HUES48 (cell line): ENCODE measurements at regions not wholly inside any gene's neighbourhood (a gene's known extent, or its start where the extent isn't known, plus 50 kb on each side); places are given as distances from the start of the nearest gene placed in this dataset.

Experiments used
- H3K27ac ChIP-seq: one replicate; pipeline ENCODE4 v1.7.0; 2013; ENCODE audit warnings: low read depth, low read length, inconsistent platforms
- H3K27me3 ChIP-seq: 2 replicates; pipeline ENCODE4 v1.6.1; 2013; ENCODE audit warnings: mild to moderate bottlenecking, low read length; ENCODE audit not compliant: control insufficient read depth, insufficient read depth
- H3K36me3 ChIP-seq: 2 replicates; pipeline ENCODE4 v1.6.1; 2013; ENCODE audit warnings: low read length; ENCODE audit not compliant: control insufficient read depth, insufficient read depth
- H3K4me1 ChIP-seq: 2 replicates; pipeline ENCODE4 v1.6.1; 2013; ENCODE audit warnings: mild to moderate bottlenecking, low read length; ENCODE audit not compliant: control insufficient read depth, insufficient read depth
- H3K4me3 ChIP-seq: 2 replicates; pipeline ENCODE4 v1.5.1; 2013; ENCODE audit warnings: mild to moderate bottlenecking, low read depth, low read length
- H3K9ac ChIP-seq: 2 replicates; pipeline ENCODE4 v1.6.1; 2013; ENCODE audit warnings: mild to moderate bottlenecking, low read depth, low read length, moderate library complexity
- H3K9me3 ChIP-seq: 2 replicates; pipeline ENCODE4 v1.6.1; 2013; ENCODE audit warnings: low read length; ENCODE audit not compliant: control insufficient read depth, insufficient read depth

DNA sequence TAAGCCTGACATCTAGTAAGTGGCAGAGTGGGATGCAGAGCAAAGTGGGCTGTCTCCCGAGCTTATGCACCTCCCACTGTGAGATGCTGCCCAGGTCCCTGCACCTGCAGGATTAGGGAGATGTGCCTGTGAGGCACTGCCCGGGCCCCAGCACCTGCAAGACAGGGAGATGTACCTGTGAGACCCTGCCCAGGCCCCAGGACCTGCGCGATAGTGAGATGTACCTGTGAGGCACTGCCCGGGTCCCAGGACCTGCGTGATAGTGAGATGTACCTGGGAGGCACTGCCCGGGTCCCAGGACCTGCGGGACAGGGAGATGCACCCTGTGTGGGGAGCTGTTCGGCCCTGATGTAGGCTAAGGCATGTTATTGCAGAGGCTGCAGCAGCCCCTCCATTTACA is 622.8 kb downstream of the PTPRU start:
- H3K4me3 ChIP-seq, result no peak overlapping the region
- H3K9ac ChIP-seq, result no peak overlapping the region
- no peaks in the 10 kb centered on the region for H3K27me3 ChIP-seq
- peaks cover 13% of the 10 kb centered on the region; the same call in 1 of the 2 replicates for H3K9me3 ChIP-seq
- H3K4me1 ChIP-seq, result no peaks in the 10 kb centered on the region
- H3K27ac ChIP-seq, result no peak overlapping the region
- H3K36me3 ChIP-seq, result no peaks in the 10 kb centered on the region

DNA sequence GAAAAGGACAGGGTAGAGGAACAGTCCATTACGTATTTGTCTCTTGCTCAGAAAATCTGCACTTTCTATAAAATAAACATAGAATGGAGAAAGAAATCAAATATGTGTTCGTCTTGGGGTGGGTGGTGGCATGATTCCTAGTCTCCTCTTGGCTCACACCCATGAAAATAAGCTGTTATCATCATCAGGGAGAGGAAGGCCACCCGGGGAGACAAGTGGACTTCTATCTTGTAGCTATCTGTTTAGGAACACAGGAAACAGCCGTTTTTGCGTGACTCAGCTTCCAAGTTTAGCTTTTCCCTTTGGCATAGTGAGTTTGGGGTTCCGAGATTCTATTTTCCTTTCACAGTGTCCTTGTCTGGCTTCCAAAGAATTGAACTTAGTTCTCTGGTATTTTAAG is 622.3 kb downstream of the PTPRU start:
- Histone ChIP-seq H3K9me3 (peaks cover 13% of the 10 kb centered on the region; the same call in 1 of the 2 replicates), H3K36me3 (no peaks in the 10 kb centered on the region), H3K27ac (no peak overlapping the region), H3K27me3 (no peaks in the 10 kb centered on the region), H3K4me1 (no peaks in the 10 kb centered on the region), H3K4me3 (no peak overlapping the region), H3K9ac (no peak overlapping the region)

DNA sequence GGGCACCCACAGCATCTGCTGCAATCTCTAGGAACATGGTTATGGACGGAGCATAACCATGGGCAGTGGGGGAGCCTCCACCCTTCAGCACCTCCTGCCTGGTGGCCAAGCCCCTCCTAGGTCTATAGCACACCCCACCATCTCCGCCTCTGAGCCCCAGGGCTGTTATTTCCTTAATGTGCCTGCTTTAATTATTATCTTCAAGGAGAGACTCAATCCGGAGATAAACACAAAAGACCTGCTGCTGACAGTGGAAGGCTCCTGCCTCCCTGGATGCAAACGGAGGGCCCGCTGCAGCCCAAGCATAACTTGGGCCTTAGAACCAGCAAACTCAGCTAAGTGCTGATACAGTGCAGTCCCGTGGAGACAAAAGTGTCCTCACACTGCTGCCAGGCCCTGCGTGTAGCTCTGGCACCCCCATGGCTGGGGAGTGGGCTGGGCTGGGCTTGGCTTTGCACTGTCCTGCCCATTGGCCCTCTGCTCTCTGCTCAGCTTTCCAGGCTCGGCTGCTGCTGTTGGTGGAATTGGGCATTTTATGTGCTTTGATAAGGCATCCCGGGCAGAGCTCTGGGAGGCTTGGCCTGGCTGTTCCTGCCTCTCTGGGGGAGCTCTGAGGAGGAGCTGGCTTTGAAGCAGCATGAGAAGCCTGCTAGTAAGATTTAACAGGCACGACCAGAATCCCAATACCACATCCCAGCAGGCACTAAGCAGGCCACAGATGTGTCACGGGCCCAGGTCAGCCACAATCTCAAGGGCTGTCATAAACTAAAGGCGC is 620.2 kb downstream of the PTPRU start:
- no peak overlapping the region for H3K27ac ChIP-seq
- H3K4me3 ChIP-seq, result no peak overlapping the region
- H3K27me3 ChIP-seq, result no peaks in the 10 kb centered on the region
- H3K9ac ChIP-seq, result no peak overlapping the region
- no peaks in the 10 kb centered on the region for H3K4me1 ChIP-seq
- H3K9me3 ChIP-seq, result peaks cover 8% of the 10 kb centered on the region; the same call in 1 of the 2 replicates
- no peaks in the 10 kb centered on the region for H3K36me3 ChIP-seq

DNA sequence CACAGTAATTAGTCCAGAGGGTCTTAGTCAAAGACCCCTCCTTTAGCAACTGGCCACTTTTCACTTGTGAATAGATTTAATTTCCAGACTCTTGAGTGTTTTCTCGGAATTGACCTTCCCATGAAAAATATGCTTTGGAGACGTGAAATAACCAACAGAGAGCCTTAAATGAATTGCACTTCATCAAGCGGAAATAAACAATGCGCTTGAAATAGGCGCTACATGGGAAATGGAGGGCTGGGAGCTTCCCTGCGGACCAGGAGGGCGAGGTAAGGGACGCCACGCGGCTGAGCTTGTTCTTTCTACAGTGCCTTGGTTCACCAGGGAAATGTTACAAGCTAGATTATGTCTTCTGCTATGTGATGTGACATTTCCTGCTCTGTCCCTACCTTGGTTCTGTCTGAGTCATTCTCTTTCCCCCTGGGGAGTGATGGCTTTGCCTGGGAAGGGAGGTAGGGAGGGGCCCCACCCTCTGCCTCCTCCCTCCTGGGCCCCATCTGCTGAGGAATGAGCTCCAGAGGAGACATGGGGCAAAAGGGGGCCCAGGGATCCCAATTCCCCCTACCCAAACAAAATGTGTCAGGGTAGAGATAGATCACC is 619.3 kb downstream of the PTPRU start:
- Histone ChIP-seq H3K4me3 (no peak overlapping the region), H3K27ac (no peak overlapping the region), H3K4me1 (no peaks in the 10 kb centered on the region), H3K36me3 (no peaks in the 10 kb centered on the region), H3K9ac (no peak overlapping the region), H3K27me3 (no peaks in the 10 kb centered on the region), H3K9me3 (no peaks in the 10 kb centered on the region)

DNA sequence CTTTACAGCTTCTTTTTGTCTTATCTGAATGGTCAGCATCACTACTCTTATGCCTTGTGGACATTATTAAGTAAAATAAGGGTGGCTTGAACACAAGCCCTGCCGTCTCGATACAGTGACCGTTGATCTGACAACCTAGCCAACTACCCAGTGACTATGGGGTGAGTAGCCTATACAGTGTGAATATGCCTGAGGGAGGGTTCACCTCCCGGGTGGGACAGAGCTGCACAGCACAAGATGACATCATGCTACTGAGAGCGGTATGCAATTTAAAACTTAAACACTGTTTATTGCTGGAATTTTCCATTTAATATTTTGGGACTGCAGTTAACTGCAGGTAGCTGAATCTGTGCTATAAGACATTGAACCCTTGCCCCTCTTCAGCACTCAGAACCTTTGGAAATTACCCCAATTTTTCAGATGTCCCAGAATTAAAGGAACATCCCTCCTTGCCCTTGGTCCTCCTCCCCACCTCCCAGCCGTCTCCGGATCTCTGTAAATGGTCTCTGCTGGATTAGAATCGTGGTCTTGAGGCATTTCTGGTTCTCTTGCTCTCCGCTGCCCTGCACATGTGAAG is 618.5 kb downstream of the PTPRU start:
- H3K27ac ChIP-seq, result no peak overlapping the region
- no peaks in the 10 kb centered on the region for H3K9me3 ChIP-seq
- H3K4me1 ChIP-seq, result no peaks in the 10 kb centered on the region
- no peaks in the 10 kb centered on the region for H3K36me3 ChIP-seq
- no peaks in the 10 kb centered on the region for H3K27me3 ChIP-seq
- H3K9ac ChIP-seq, result no peak overlapping the region
- H3K4me3 ChIP-seq, result no peak overlapping the region

DNA sequence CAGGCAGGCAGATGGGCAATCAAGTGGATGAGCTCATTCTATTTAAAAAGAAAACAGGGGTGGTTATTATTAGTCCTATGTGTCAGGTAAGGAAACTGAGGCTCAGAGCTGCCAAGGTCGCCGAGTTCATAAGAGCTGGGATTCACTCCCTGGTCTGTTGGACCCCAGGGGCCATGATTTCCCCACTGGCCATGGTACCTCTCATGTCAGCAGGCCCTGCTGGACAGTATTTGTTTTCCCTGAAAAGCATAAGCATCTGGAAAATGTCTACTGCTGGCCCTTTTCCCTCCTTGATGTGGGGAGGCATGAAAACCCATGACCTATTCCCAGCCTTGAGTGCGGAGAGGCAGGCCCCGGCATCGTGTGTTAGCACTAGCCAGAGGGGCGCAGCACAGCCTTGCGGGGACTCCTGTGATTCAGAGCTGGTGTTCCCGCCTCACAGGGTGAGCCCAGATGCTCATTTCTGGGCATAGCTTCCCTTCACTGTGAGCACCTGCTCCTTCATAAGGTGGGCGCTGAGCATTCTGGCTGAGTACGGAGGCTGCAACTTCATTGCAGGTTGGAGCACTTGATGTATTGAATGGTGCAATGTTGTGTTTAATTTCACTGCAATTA is 617.5 kb downstream of the PTPRU start:
- Histone ChIP-seq H3K9ac (no peak overlapping the region), H3K27ac (no peak overlapping the region), H3K4me1 (no peaks in the 10 kb centered on the region), H3K4me3 (no peak overlapping the region), H3K27me3 (no peaks in the 10 kb centered on the region), H3K9me3 (no peaks in the 10 kb centered on the region), H3K36me3 (no peaks in the 10 kb centered on the region)

DNA sequence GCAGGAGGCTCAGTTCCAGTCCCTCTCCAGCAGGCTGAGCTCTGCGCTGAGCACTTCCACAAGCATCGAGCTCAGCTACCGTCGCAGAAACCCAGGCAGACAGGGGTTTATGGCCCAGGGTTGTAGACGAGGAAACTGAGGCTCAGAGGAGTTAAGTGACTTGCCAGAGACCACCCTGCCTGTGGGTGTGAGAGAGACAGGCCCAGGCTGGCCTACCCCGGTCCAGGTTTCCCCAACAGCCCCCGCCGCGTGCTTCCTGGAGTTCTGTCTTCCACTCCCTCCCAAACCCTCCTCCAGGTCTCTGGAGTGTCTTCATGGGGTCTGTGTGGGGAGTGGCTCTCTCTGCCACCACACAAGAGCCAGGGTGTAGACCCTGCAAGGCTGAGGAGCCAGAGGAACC is 615.9 kb downstream of the PTPRU start:
- Histone ChIP-seq H3K27ac (no peak overlapping the region), H3K4me1 (no peaks in the 10 kb centered on the region), H3K9ac (no peak overlapping the region), H3K36me3 (no peaks in the 10 kb centered on the region), H3K9me3 (no peaks in the 10 kb centered on the region), H3K27me3 (no peaks in the 10 kb centered on the region), H3K4me3 (no peak overlapping the region)

DNA sequence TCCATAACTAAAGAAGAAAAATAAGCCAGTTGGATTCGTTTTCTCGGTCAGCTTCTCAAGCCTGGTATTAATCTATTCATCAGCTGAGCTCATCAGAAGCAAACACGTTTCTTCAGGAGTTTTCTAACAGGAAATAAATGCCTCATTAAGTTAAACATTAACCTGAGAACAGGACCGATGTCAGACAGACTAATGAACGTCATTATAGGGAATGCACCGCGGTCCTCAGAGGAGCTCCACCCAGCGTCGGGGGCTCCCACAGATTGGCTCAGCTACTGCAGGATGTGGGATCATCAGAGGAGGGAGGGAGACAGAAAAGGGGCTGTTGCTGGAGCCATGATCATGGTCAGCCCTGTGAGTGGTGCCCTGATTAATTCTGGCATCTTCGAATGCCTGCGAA is 615.4 kb downstream of the PTPRU start:
- Histone ChIP-seq H3K27ac (no peak overlapping the region), H3K27me3 (no peaks in the 10 kb centered on the region), H3K9me3 (no peaks in the 10 kb centered on the region), H3K36me3 (no peaks in the 10 kb centered on the region), H3K4me1 (no peaks in the 10 kb centered on the region), H3K4me3 (no peak overlapping the region), H3K9ac (no peak overlapping the region)

DNA sequence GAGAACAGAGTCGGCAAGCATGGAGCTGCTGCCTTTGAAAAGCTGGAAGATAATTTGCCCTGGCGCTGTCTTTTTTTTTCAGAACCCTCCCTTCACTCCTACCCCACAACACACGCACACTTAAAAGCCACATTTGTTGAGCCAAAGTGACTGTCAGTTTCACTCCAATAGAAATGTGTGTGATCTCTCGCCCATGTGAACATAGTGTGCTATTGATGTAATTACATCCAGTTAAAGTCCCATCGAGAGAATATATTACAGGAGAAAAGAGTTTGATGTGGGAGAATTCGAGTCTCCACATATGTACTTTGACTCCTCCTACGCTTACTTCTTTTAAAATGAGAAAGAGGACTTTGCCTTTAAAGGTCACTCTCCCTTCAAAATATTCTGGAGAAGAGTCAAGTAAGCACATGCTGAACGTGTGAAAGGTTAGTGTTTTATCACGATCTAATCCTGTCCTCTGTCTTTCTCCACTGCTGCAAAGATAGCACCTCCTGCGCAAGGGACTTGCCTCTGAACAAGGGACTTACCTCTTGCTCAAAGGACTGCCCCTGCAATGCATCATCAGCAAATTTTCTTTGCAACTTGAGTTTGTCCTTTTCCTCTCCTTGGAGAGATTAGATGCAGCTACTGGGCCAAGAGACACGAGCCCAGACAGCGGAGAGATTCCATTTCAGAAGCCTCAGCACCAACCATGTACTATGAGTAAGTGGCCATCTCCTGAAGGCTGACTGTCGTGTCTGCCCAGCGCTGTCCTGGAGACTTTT is 613.9 kb downstream of the PTPRU start:
- Histone ChIP-seq H3K27ac (no peak overlapping the region), H3K9me3 (no peaks in the 10 kb centered on the region), H3K9ac (no peak overlapping the region), H3K27me3 (no peaks in the 10 kb centered on the region), H3K36me3 (no peaks in the 10 kb centered on the region), H3K4me3 (no peak overlapping the region), H3K4me1 (no peaks in the 10 kb centered on the region)

DNA sequence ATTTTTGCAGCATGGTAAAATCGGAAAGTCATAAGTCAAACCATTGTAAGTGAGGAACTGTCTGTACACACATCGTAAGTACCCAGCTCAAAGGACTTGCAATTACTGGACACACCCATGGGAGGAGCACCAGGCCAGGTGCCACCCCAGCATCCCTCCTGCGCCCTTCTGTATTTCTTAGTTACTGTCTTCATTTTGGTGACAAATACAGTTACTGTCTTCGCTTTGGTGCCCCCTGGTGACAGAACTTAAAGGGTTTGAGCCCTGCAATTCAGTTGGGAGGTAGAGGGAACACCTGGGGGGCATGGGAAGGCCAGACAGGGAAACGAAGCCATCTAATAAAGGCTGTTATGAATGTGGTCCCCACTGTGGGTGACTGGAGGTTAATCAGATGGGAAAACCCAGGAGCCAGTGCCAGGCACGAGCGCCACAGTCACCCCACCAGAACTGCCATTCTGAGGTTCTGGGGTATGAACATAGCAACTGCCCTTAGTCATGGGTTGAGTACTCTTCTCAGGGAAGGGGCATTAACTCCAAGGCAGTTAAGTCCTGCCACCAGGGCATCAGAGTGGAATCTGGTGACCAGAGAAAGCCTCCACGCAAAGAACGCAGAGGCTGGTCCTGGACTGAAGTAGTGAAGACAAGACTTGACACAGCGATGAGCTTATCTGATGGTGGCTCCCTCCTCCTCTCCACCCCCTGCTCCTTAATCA is 612.9 kb downstream of the PTPRU start:
- H3K27ac ChIP-seq, result no peak overlapping the region
- no peaks in the 10 kb centered on the region for H3K36me3 ChIP-seq
- H3K4me3 ChIP-seq, result no peak overlapping the region
- H3K9me3 ChIP-seq, result no peaks in the 10 kb centered on the region
- H3K27me3 ChIP-seq, result no peaks in the 10 kb centered on the region
- no peak overlapping the region for H3K9ac ChIP-seq
- H3K4me1 ChIP-seq, result no peaks in the 10 kb centered on the region
